GM21786 (cell line): ENCODE measurements at regions not wholly inside any gene's neighbourhood (a gene's known extent, or its start where the extent isn't known, plus 50 kb on each side); places are given as distances from the start of the nearest gene placed in this dataset.

Experiments
- ATAC-seq: cut with Tn5 transposase; IDR thresholded peaks from one replicate; pipeline ENCODE4 v1.9.1; 2021; ENCODE audit not compliant: unreplicated experiment

- no peak for ATAC-seq
Measured at GRCh38 chr16:51636920-51637769, 486.1 kb upstream of the SALL1 start.

- no peak for ATAC-seq
Measured at GRCh38 chr16:51635181-51635580, 484.1 kb upstream of the SALL1 start.

GRCh38 chr16:51630076-51630475 is 479.0 kb upstream of the SALL1 start:
- ATAC-seq: no peak

- no peak for ATAC-seq
Measured at GRCh38 chr16:51629576-51629975, 478.5 kb upstream of the SALL1 start.

GRCh38 chr16:51624080-51624775 is 473.2 kb upstream of the SALL1 start:
- ATAC-seq: no peak

GRCh38 chr16:51621610-51622009 is 470.5 kb upstream of the SALL1 start:
- no peak for ATAC-seq

GRCh38 chr16:51615141-51615540 is 464.1 kb upstream of the SALL1 start:
- no peak for ATAC-seq

- ATAC-seq: no peak
Measured at GRCh38 chr16:51607201-51607651, 456.2 kb upstream of the SALL1 start.

GRCh38 chr16:51596247-51596646 is 445.2 kb upstream of the SALL1 start:
- ATAC-seq: no peak

GRCh38 chr16:51592535-51593300 is 441.6 kb upstream of the SALL1 start:
- no peak for ATAC-seq

GRCh38 chr16:51592001-51592501 is 441.0 kb upstream of the SALL1 start:
- ATAC-seq: no peak

- ATAC-seq: no peak
Measured at GRCh38 chr16:51591480-51591879, 440.4 kb upstream of the SALL1 start.

- ATAC-seq: no peak
Measured at GRCh38 chr16:51579652-51580360, 428.7 kb upstream of the SALL1 start.

- ATAC-seq: peak; percentile 63
Measured at GRCh38 chr16:51577621-51578303, 426.7 kb upstream of the SALL1 start.

GRCh38 chr16:51576498-51577195 is 425.6 kb upstream of the SALL1 start:
- ATAC-seq: no peak

- no peak for ATAC-seq
Measured at GRCh38 chr16:51573191-51573590, 422.1 kb upstream of the SALL1 start.

GRCh38 chr16:51569203-51569931 is 418.3 kb upstream of the SALL1 start:
- peak; percentile 81 for ATAC-seq

GRCh38 chr16:51567911-51568310 is 416.8 kb upstream of the SALL1 start:
- no peak for ATAC-seq

- peak; percentile 63 for ATAC-seq
Measured at GRCh38 chr16:51565184-51565583, 414.1 kb upstream of the SALL1 start.
